ENCODE measurements at regions not wholly inside any gene's neighbourhood (a gene's known extent, or its start where the extent isn't known, plus 50 kb on each side); places are given as distances from the start of the nearest gene placed in this dataset.

DNA sequence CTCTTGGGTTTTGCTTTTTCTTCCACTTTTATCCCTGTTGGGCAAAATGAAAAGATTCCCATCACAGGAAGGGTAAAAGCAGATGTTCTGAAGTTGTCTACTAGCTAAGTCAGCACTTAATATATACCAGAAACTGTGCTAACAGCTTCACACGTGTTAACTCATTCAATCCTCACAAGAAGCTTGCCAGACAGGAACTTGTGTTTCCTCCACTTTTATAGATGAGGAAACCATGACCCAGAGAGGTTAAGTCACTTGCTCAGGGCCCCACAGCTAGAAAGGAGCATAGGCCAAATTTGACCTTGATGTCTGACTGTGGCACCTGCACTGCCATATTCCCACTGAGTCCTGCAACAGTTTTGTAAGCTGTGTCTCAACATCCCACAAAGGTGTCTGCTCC lies 76.8 kb upstream of the EPC2 start:
- no peak for DNase-seq (ENCODE audit: low spot score)
- in situ Hi-C loops (cut with HindIII; ENCODE audit: low sequenced_read_pairs) = no loop called here

DNA sequence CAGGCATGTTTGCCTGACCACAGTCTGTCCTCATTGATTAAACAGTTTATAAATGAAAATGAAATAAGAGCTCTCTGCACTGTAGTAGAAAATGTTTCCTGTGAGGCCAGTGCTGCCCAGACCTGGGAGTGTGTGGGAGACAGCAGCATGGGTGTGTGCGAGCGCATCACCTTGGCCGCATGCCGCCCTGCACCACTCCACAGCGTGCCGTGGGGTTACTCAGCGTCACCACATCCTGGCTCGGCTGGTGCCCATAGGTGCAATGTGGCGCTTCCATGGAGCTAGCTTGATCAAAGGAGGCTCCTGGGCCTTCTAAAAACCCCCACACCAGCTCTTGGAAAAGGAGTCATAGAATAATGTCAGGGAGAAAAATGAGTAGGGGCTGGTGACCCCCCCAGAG lies 76.0 kb upstream of the EPC2 start:
- in situ Hi-C loops (cut with HindIII; ENCODE audit: low sequenced_read_pairs) = no loop called here
- DNase-seq (ENCODE audit: low spot score) = no peak

DNA sequence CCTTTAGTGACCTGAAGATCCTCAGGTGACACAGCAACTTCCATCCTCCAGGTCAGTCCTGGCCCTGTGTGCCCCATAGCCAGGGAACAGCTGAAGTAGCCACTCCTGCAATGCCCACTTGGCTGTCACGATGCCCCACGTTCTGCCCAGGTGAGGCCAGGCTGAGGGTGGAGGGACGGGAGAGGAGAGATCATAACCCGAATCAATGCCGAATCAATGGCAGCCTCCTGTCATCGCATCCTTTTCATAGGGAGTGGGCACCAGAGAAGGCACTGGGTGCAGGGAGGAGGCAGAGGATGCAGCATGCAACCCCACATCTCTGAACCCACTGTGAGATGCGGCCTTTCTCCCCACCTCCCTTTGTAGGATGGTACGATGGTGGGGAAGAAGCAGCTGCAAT lies 75.3 kb upstream of the EPC2 start:
- DNase-seq (ENCODE audit: low spot score) = no peak
- in situ Hi-C loops (cut with HindIII; ENCODE audit: low sequenced_read_pairs) = no loop called here

DNA sequence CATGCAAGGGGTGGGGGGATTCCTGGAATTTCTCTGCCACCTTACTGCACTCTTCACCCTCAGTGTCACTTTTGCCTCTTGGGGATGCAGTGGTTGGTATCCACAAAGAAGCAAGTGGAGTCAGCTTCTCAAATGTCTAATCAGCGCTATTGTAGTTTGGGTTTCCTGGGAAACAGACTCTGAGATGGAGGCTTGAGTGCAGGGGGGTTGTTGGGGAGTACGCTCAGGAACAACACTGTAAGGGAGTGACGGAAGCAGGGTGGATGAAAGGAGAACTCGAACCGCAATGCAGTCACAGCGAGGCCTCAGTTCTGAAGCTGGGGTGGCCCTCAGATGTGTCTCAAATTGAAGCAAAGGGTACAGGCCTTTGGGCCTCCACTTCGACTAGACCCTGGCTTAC lies 73.6 kb upstream of the EPC2 start:
- no peak for DNase-seq (ENCODE audit: low spot score)
- in situ Hi-C loops (cut with HindIII; ENCODE audit: low sequenced_read_pairs) = no loop called here

DNA sequence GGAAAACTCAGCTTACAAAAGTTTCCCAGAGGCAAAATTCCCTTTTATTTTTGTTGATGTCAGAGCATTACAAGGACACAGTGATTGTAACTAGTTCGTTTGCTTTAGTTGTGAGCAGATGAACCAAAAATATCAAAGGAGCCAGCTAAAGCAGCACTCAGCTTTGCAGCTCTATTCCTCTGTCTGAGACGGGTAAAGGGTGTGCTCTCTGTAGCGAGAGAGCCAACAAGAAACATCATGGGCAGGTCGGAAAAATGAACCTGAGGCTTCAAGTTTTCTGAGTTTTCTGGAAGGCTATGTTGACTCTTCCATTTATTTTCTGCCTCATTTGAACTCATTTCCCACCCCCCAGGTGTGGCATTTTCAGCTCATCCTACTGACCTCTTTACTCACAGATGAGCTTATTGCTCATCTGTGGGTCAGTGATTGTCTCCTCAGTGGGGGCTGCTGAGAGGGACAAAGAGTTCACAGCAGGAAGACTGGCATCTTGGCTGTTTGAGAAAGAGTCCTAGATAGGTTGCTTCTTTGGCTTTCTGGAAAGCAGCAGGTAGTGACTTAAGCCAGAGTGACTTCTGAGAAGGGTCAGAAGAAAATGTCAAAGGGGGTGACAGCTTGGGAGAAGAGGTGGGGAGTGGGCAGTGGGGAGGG lies 66.6 kb upstream of the EPC2 start:
- DNase-seq (ENCODE audit: low spot score) = no peak
- in situ Hi-C loops (cut with HindIII; ENCODE audit: low sequenced_read_pairs) = no loop called here

DNA sequence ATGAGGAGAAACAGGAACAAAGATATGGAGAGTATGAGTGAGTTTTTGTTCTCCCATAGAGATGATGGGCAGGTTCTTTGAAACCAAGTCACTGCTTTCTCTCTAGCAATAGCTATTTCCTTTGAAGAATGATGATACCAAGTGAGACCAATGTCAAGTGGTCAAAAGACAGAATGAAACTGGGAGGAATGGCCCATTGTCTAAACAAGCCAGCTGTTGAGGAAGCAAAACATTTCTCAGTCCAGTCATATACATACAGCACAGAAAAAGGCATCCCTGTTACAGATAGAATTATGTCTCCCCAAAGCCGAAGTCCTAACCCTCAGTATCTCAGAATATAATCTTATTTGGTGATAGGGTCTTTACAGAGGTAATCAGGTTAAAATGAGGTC lies 66.1 kb upstream of the EPC2 start:
- in situ Hi-C loops (cut with HindIII; ENCODE audit: low sequenced_read_pairs) = no loop called here
- no peak for DNase-seq (ENCODE audit: low spot score)

DNA sequence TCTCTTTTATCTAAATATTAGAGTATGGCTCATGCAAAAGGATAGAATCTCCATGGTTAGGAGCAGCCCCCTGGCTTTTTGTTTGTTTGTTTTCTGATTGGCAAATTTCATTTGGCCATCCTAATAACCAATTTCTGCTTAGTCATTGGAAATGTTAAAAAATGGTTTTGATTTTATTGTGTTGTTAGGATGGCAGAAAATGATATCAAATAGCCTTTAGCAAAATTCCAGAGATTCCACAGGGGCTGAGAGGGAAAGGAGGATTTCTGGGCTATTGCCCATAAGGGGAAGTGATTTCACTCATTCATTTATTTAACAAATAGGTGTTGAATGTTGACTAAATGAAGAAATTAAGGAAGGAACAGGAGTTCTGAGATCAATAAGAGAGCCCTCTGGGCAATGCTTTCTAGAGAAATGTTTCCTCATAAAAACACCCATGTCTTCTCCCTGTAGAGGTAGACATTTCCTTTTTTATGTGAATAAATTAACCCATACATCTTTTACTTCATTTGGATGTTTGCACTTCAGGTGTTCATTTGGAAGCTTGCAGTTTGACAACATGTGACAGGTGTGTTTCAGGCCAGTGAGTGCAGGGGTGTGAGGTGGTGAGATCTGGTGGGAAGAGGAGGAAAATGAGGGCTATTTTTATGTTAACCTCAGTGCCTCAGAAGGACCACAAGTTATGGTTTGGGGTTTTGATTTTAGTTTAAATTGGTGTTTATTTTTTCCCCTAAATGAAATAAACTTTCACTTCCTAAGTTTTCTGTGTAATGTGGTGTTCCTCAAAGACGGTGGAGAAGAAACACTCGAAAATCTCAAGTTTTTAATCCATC lies 61.7 kb upstream of the EPC2 start:
- in situ Hi-C loops (cut with HindIII; ENCODE audit: low sequenced_read_pairs) = no loop called here
- no peak for DNase-seq (ENCODE audit: low spot score)

DNA sequence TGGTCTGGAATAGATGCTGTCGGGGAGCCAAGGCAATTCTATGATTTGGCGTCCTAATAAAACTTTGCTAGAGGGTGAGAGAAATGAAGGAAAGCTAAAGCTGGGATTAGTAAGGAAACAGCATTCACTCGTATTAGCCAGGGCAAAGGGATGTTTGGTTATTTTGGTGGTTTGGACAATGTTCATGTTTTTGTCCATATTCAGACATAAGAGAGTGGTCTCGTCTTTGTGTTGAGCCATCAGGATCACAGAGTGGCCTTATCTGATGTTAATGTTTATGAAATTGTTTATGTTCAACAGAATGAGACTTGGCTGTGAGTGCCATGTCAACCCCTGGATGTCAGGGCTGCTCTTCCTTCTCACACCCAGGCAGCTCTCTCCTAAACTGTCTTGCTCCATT lies 58.9 kb upstream of the EPC2 start:
- DNase-seq (ENCODE audit: low spot score) = no peak
- in situ Hi-C loops (cut with HindIII; ENCODE audit: low sequenced_read_pairs) = no loop called here

DNA sequence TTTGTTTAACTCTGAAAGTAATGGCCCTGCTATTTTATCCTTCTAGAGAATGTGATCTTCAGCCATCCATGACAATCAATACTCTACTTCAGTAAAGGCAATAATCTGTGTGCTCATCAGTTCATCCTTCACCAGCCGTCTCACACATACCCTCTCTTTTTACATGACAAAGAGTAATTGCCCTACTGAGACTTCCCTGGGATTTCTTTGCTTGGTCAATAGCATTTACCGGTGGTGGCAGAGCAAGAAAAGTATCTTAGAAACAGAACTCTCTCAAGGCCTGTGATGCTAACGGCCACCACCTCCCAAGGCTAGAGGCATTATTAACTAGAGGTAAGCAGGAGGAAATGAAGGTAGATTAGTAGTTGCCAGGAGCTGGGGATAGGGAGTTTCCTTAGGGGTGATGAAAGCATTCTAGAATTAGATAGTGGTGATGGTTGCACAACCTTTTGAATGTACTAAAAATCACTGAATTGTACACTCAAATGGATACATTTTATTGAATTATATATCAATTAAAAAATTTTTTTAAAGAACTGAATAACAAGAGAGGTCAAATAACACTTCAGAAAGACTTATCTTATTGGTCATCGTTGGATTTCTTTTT lies 57.9 kb upstream of the EPC2 start:
- in situ Hi-C loops (cut with HindIII; ENCODE audit: low sequenced_read_pairs) = no loop called here
- DNase-seq (ENCODE audit: low spot score) = no peak

DNA sequence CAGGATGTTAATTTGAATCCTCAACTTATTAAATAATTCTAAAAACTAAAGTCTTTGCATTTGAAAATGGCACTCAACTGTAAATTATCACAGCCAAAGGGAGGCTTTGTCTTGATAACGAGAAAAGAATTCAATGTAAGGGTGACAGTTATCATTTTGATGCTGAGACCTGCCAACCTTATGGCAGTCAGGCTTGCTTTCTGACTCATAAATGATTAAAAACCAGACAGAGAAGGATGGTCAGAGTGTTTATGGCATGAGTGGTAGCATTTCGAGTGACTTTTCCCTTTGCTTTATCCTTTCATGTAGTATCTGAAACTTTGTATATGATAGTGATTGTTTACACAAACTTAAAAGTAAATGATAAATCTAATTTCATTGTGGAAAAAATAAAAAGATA lies 53.9 kb upstream of the EPC2 start:
- DNase-seq (ENCODE audit: low spot score) = no peak
- in situ Hi-C loops (cut with HindIII; ENCODE audit: low sequenced_read_pairs) = no loop called here

DNA sequence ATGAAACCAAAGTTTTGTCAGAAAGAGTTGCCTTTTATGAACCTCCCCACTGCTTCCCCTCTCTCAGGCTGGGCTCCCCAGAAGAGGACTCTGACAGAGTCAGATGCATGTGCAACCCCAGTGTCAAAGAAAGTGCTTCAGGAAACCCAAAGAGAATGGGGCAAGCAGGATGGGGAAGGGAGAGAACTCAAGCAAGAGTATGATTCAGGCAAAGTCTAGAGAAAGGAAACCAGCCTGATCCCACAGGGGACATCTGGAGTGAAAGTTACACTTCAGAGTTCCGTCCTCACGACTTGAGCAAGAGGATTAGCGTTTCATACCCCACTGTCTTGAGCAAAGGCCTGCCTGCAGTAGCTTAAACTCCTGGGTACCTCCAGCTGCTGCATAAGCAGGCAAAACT lies 51.8 kb upstream of the EPC2 start:
- in situ Hi-C loops (cut with HindIII; ENCODE audit: low sequenced_read_pairs) = no loop called here
- no peak for DNase-seq (ENCODE audit: low spot score)

DNA sequence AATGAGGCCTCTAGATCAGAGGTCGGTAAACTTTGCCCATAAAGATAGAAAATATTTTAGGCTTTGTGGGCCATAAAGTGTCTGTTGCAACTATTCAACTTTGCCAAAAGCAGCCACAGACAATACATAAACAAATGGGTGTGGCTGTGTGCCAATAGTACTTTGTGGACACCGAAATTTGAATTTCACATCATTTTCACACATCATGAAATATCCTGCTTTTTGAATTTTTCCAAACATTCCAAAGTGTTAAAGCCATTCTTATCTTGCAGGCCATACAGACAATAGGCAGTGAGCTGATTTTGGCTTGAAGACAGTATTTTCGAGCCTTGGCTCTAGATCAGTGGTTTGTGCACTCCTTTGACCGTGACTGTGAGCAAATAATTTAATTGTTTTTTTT lies 51.1 kb upstream of the EPC2 start:
- peak; percentile 18 for DNase-seq (ENCODE audit: low spot score)
- in situ Hi-C loops (cut with HindIII; ENCODE audit: low sequenced_read_pairs) = no loop called here

DNA sequence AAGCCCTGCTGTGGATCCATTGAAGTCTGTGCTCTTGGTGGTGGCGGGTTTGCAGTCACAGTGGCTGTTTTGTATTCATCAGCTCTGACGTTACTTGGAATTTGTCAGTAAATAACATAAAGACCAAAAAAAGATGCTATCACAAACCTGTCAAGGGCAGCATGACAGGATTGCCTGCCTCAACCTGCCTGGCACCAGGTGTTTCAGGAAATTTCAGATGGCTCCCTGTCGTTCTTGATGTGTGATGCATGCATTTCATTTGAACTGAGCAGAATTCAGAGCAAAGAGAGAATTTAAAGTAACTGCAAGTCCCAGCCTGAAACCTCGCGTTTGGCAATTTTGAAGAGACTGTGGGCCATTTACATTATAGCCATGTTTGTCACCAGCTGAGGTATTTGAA lies 50.3 kb upstream of the EPC2 start:
- in situ Hi-C loops (cut with HindIII; ENCODE audit: low sequenced_read_pairs) = no loop called here
- peak; percentile 30 for DNase-seq (ENCODE audit: low spot score)

All from G401 (cell line).